T-helper 17 cell (primary cell): ENCODE measurements at regions not wholly inside any gene's neighbourhood (a gene's known extent, or its start where the extent isn't known, plus 50 kb on each side); places are given as distances from the start of the nearest gene placed in this dataset.

ENCODE experiments used
- ATAC-seq: fragments of 150-1000 bp; cut with Tn5 transposase; 2 replicates; pipeline ENCODE4 v1.10.0; 2021; ENCODE audit warnings: mild to moderate bottlenecking, moderate library complexity
- DNase-seq, 3 donors: peaks; one replicate each; pipeline versions ENCODE4 v3.0.0 to v3.0.0-alpha.2; 2020 to 2021
- H3K9me3 ChIP-seq: one replicate; pipeline ENCODE4 v1.7.0; 2013; ENCODE audit warnings: low read length, mild to moderate bottlenecking; ENCODE audit not compliant: control insufficient read depth, poor library complexity, severe bottlenecking
- H3K27ac Mint-ChIP-seq: one replicate; pipeline ENCODE4 v1.8.0; 2022; ENCODE audit warnings: mild to moderate bottlenecking, moderate library complexity, mixed read lengths
- H3K27me3 Mint-ChIP-seq: one replicate; pipeline ENCODE4 v1.8.0; 2022; ENCODE audit warnings: mixed read lengths
- H3K36me3 Mint-ChIP-seq: one replicate; pipeline ENCODE4 v1.8.0; 2022; ENCODE audit warnings: low read depth, mixed read lengths
- H3K4me1 Mint-ChIP-seq: one replicate; pipeline ENCODE4 v1.8.0; 2022; ENCODE audit warnings: mild to moderate bottlenecking, mixed read lengths
- H3K4me3 Mint-ChIP-seq: one replicate; pipeline ENCODE4 v1.8.0; 2022; ENCODE audit warnings: mild to moderate bottlenecking, moderate library complexity, mixed read lengths

GRCh38 chr1:221337106-221337505 is 404.8 kb downstream of the DUSP10 start:
- Mint-ChIP-seq H3K36me3 (no peaks in the 10 kb centered on the region), H3K4me3 (no peak overlapping the region), H3K4me1 (no peaks in the 10 kb centered on the region), H3K27ac (no peak overlapping the region), H3K27me3 (peaks cover 13% of the 10 kb centered on the region)
- no peak for ATAC-seq
- DNase-seq = no peak
- H3K9me3 ChIP-seq = no peaks in the 10 kb centered on the region

GRCh38 chr1:221343136-221343535 is 398.8 kb downstream of the DUSP10 start:
- H3K4me1 Mint-ChIP-seq = no peaks in the 10 kb centered on the region
- H3K4me3 Mint-ChIP-seq = no peak overlapping the region
- no peaks in the 10 kb centered on the region for H3K36me3 Mint-ChIP-seq
- H3K9me3 ChIP-seq = no peaks in the 10 kb centered on the region
- ATAC-seq (no peak), DNase-seq (no peak)
- no peak overlapping the region for H3K27ac Mint-ChIP-seq
- H3K27me3 Mint-ChIP-seq = peaks cover 38% of the 10 kb centered on the region

- ATAC-seq = no peak
- Mint-ChIP-seq H3K4me3 (no peak overlapping the region), H3K27ac (no peak overlapping the region)
Observed at GRCh38 chr1:221343607-221344006, 398.3 kb downstream of the DUSP10 start.

GRCh38 chr1:221344693-221345092 is 397.2 kb downstream of the DUSP10 start:
- no peak overlapping the region for H3K27ac Mint-ChIP-seq
- H3K36me3 Mint-ChIP-seq = no peaks in the 10 kb centered on the region
- H3K4me3 Mint-ChIP-seq = no peak overlapping the region
- peaks cover 28% of the 10 kb centered on the region for H3K27me3 Mint-ChIP-seq
- ATAC-seq = no peak
- no peak for DNase-seq
- no peaks in the 10 kb centered on the region for H3K4me1 Mint-ChIP-seq
- H3K9me3 ChIP-seq = no peaks in the 10 kb centered on the region

More at GRCh38 chr1:221343607-221344006, 398.3 kb downstream of the DUSP10 start:
- no peaks in the 10 kb centered on the region for H3K9me3 ChIP-seq
- H3K4me1 Mint-ChIP-seq = no peaks in the 10 kb centered on the region
- peaks cover 38% of the 10 kb centered on the region for H3K27me3 Mint-ChIP-seq
- H3K36me3 Mint-ChIP-seq = no peaks in the 10 kb centered on the region
- DNase-seq = no peak

- ATAC-seq (no peak), DNase-seq (no peak)
- Mint-ChIP-seq H3K4me1 (no peaks in the 10 kb centered on the region), H3K27me3 (peaks cover 23% of the 10 kb centered on the region), H3K4me3 (no peak overlapping the region), H3K27ac (no peak overlapping the region), H3K36me3 (no peaks in the 10 kb centered on the region)
- no peaks in the 10 kb centered on the region for H3K9me3 ChIP-seq
Observed at GRCh38 chr1:221347706-221348105, 394.2 kb downstream of the DUSP10 start.

GRCh38 chr1:221350091-221350490 is 391.8 kb downstream of the DUSP10 start:
- no peaks in the 10 kb centered on the region for H3K9me3 ChIP-seq
- DNase-seq (no peak), ATAC-seq (no peak)
- Mint-ChIP-seq H3K27me3 (peaks cover 3% of the 10 kb centered on the region), H3K4me3 (no peak overlapping the region), H3K36me3 (no peaks in the 10 kb centered on the region), H3K27ac (no peak overlapping the region), H3K4me1 (no peaks in the 10 kb centered on the region)

- H3K36me3 Mint-ChIP-seq = no peaks in the 10 kb centered on the region
- no peaks in the 10 kb centered on the region for H3K4me1 Mint-ChIP-seq
- H3K9me3 ChIP-seq = no peaks in the 10 kb centered on the region
- H3K27ac Mint-ChIP-seq = no peak overlapping the region
- DNase-seq (no peak), ATAC-seq (no peak)
- H3K4me3 Mint-ChIP-seq = no peak overlapping the region
- H3K27me3 Mint-ChIP-seq = peaks cover 17% of the 10 kb centered on the region
Observed at GRCh38 chr1:221356693-221357092, 385.2 kb downstream of the DUSP10 start.

GRCh38 chr1:221363039-221363438 is 378.9 kb downstream of the DUSP10 start:
- H3K27me3 Mint-ChIP-seq = peaks cover 28% of the 10 kb centered on the region
- DNase-seq (no peak), ATAC-seq (no peak)

GRCh38 chr1:221366495-221367110 is 375.3 kb downstream of the DUSP10 start:
- H3K27me3 Mint-ChIP-seq = peaks cover 22% of the 10 kb centered on the region
- DNase-seq (no peak), ATAC-seq (no peak)
- no peak overlapping the region for H3K27ac Mint-ChIP-seq
- no peak overlapping the region for H3K4me3 Mint-ChIP-seq
- no peaks in the 10 kb centered on the region for H3K9me3 ChIP-seq
- H3K36me3 Mint-ChIP-seq = no peaks in the 10 kb centered on the region
- no peaks in the 10 kb centered on the region for H3K4me1 Mint-ChIP-seq

More at GRCh38 chr1:221363039-221363438, 378.9 kb downstream of the DUSP10 start:
- Mint-ChIP-seq H3K4me1 (no peaks in the 10 kb centered on the region), H3K4me3 (no peak overlapping the region), H3K36me3 (no peaks in the 10 kb centered on the region), H3K27ac (no peak overlapping the region)
- H3K9me3 ChIP-seq = no peaks in the 10 kb centered on the region

GRCh38 chr1:221371705-221372104 is 370.2 kb downstream of the DUSP10 start:
- no peaks in the 10 kb centered on the region for H3K4me1 Mint-ChIP-seq
- H3K27ac Mint-ChIP-seq = no peak overlapping the region
- DNase-seq (no peak), ATAC-seq (no peak)
- no peaks in the 10 kb centered on the region for H3K36me3 Mint-ChIP-seq
- H3K27me3 Mint-ChIP-seq = peaks cover 45% of the 10 kb centered on the region
- H3K4me3 Mint-ChIP-seq = no peak overlapping the region
- no peaks in the 10 kb centered on the region for H3K9me3 ChIP-seq

- DNase-seq = no peak
- no peaks in the 10 kb centered on the region for H3K9me3 ChIP-seq
- Mint-ChIP-seq H3K36me3 (no peaks in the 10 kb centered on the region), H3K27ac (no peak overlapping the region), H3K27me3 (peaks cover 47% of the 10 kb centered on the region), H3K4me3 (no peak overlapping the region), H3K4me1 (no peaks in the 10 kb centered on the region)
- no peak for ATAC-seq
Observed at GRCh38 chr1:221373795-221374194, 368.1 kb downstream of the DUSP10 start.

- Mint-ChIP-seq H3K27me3 (peaks cover 45% of the 10 kb centered on the region), H3K4me3 (no peak overlapping the region), H3K36me3 (no peaks in the 10 kb centered on the region), H3K4me1 (no peaks in the 10 kb centered on the region), H3K27ac (no peak overlapping the region)
- no peak for DNase-seq
- ATAC-seq = no peak
- no peaks in the 10 kb centered on the region for H3K9me3 ChIP-seq
Observed at GRCh38 chr1:221376286-221376685, 365.6 kb downstream of the DUSP10 start.

- DNase-seq (no peak), ATAC-seq (no peak)
- H3K9me3 ChIP-seq = no peaks in the 10 kb centered on the region
- Mint-ChIP-seq H3K27ac (no peak overlapping the region), H3K4me3 (no peak overlapping the region), H3K4me1 (no peaks in the 10 kb centered on the region), H3K27me3 (peaks cover 5% of the 10 kb centered on the region), H3K36me3 (no peaks in the 10 kb centered on the region)
Observed at GRCh38 chr1:221381910-221382623, 359.8 kb downstream of the DUSP10 start.

GRCh38 chr1:221392453-221392852 is 349.4 kb downstream of the DUSP10 start:
- DNase-seq (no peak), ATAC-seq (no peak)
- Mint-ChIP-seq H3K36me3 (no peaks in the 10 kb centered on the region), H3K27me3 (peaks cover 5% of the 10 kb centered on the region), H3K4me3 (no peak overlapping the region), H3K27ac (no peak overlapping the region), H3K4me1 (no peaks in the 10 kb centered on the region)
- H3K9me3 ChIP-seq = no peaks in the 10 kb centered on the region
